ENCODE measurements at regions not wholly inside any gene's neighbourhood (a gene's known extent, or its start where the extent isn't known, plus 50 kb on each side); places are given as distances from the start of the nearest gene placed in this dataset.

DNA sequence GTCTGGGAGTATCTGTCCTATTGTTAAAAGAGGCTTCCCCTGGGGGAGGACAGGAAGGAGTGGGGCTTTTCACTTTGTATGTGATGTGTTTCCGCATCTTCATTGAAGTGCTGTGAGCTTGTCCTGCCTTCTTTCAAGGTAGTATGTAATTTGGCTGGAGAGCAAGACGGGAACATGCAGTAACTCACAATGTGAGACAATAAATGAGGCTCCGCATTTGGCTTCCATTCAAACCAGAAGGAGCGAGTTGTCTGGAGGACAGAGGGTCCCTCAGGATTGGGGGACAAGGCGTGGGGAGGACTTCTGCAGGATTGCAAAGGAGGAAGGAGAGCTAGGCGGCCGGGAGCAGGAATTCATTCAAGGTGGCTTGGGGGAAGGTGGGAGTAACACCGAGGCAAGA is 203.5 kb downstream of the RBFOX3 start:
- Histone ChIP-seq H3K4me3 (ENCODE audit: low read length) (no peak overlapping the region), H3K9me2 (replicated peaks; ENCODE audit: low read length) (no peaks in the 10 kb centered on the region), H3F3A (ENCODE audit: low read length, unreplicated experiment) (no peaks in the 10 kb centered on the region), H3K36me3 (ENCODE audit: low read depth, low read length) (no peaks in the 10 kb centered on the region), H3K9me3 (ENCODE audit: low read length) (no peaks in the 10 kb centered on the region), H3K79me2 (ENCODE audit: low read length) (no peaks in the 10 kb centered on the region), H3K4me1 (ENCODE audit: insufficient read depth, low read length) (no peaks in the 10 kb centered on the region), H3K27ac (ENCODE audit: low read length) (no peak overlapping the region), H2AFZ (ENCODE audit: low read length) (no peak overlapping the region), H3K9ac (ENCODE audit: low read length) (no peak overlapping the region), H3K27me3 (ENCODE audit: low read length) (peaks cover 93% of the 10 kb centered on the region), H3K4me2 (ENCODE audit: low read length) (no peak overlapping the region), H4K20me1 (ENCODE audit: low read length) (no peaks in the 10 kb centered on the region; the same call in 1 of the 2 replicates)
- CTCF ChIA-PET = no interaction called here
- no TSS peak for BruUV-seq (replicated peaks)
- intact Hi-C loops (cut with micrococcal nuclease) = no loop called here
- no peak for ATAC-seq
- POLR2A ChIA-PET (ENCODE audit: unreplicated experiment) = interaction anchor here (0.7 kb wide), 1 partner anchor 13 kb away, joined by 4 read pairs; no protein-coding TSS in a partner anchor
- no peak for DNase-seq
- TF ChIP-seq CTCF (conservative IDR thresholded peaks at IDR 0.05; ENCODE audit: low read depth, low read length) (no peak), EZH2phosphoT487 (IDR thresholded peaks at IDR 0.05; ENCODE audit: borderline replicate concordance, low read length) (0 out of 2 replicates have a peak, but pooled peaks have one; percentile 19), EZH2 (IDR thresholded peaks at IDR 0.05; ENCODE audit: low read length, unreplicated experiment) (no peak)

DNA sequence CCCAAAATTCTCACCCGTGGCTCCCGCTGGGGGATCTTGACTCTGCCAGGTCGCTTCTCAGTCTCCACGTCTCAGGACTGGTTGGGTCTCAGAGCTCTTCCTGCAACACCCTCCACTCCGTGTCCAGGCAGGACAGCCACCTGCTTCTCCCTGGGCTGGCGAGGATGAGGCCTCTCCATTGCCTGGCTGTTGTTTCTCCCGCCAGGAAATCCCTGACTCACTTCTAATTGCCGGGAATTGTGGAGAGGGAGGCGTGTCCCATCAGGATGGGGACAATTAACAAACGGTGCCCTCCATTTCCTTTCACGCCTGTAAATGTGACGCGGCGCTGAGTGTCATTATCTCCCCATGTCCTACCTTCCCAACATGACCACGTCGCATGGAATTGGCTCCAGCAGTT is 204.5 kb downstream of the RBFOX3 start:
- Histone ChIP-seq H3K9me3 (ENCODE audit: low read length) (no peaks in the 10 kb centered on the region), H3K9me2 (replicated peaks; ENCODE audit: low read length) (no peaks in the 10 kb centered on the region), H3K27me3 (ENCODE audit: low read length) (peaks cover 87% of the 10 kb centered on the region), H2AFZ (ENCODE audit: low read length) (no peak overlapping the region), H3K9ac (ENCODE audit: low read length) (no peak overlapping the region), H3K4me1 (ENCODE audit: insufficient read depth, low read length) (no peaks in the 10 kb centered on the region), H3F3A (ENCODE audit: low read length, unreplicated experiment) (no peaks in the 10 kb centered on the region), H4K20me1 (ENCODE audit: low read length) (no peaks in the 10 kb centered on the region), H3K4me3 (ENCODE audit: low read length) (no peak overlapping the region), H3K4me2 (ENCODE audit: low read length) (no peak overlapping the region), H3K79me2 (ENCODE audit: low read length) (no peaks in the 10 kb centered on the region), H3K36me3 (ENCODE audit: low read depth, low read length) (no peaks in the 10 kb centered on the region), H3K27ac (ENCODE audit: low read length) (no peak overlapping the region)
- ChIA-PET POLR2A (ENCODE audit: unreplicated experiment) (interaction anchor here (0.6 kb wide), 2 partner anchors 14 to 22 kb away, joined by 3 to 4 read pairs; no protein-coding TSS in a partner anchor), CTCF (no interaction called here)
- TF ChIP-seq CTCF (conservative IDR thresholded peaks at IDR 0.05; ENCODE audit: low read depth, low read length) = no peak
- no peak for TF ChIP-seq EZH2 (IDR thresholded peaks at IDR 0.05; ENCODE audit: low read length, unreplicated experiment)
- TF ChIP-seq EZH2phosphoT487 (IDR thresholded peaks at IDR 0.05; ENCODE audit: borderline replicate concordance, low read length) = no peak
- BruUV-seq (replicated peaks) = no TSS peak
- intact Hi-C loops (cut with micrococcal nuclease) = no loop called here
- DNase-seq (no peak), ATAC-seq (no peak)

GRCh38 chr17:79405823-79406222 is 205.0 kb downstream of the RBFOX3 start:
- Histone ChIP-seq H3K4me1 (ENCODE audit: insufficient read depth, low read length) (peaks cover 2% of the 10 kb centered on the region; the same call in 1 of the 2 replicates), H3K9me3 (ENCODE audit: low read length) (no peaks in the 10 kb centered on the region), H3K4me2 (ENCODE audit: low read length) (no peak overlapping the region), H3K9me2 (replicated peaks; ENCODE audit: low read length) (no peaks in the 10 kb centered on the region), H2AFZ (ENCODE audit: low read length) (no peak overlapping the region), H3K9ac (ENCODE audit: low read length) (no peak overlapping the region), H3K4me3 (ENCODE audit: low read length) (no peak overlapping the region), H3F3A (ENCODE audit: low read length, unreplicated experiment) (no peaks in the 10 kb centered on the region), H3K36me3 (ENCODE audit: low read depth, low read length) (no peaks in the 10 kb centered on the region), H3K27me3 (ENCODE audit: low read length) (peaks cover 84% of the 10 kb centered on the region), H3K79me2 (ENCODE audit: low read length) (no peaks in the 10 kb centered on the region), H4K20me1 (ENCODE audit: low read length) (no peaks in the 10 kb centered on the region), H3K27ac (ENCODE audit: low read length) (no peak overlapping the region)
- TF ChIP-seq EZH2phosphoT487 (IDR thresholded peaks at IDR 0.05; ENCODE audit: borderline replicate concordance, low read length) (no peak), EZH2 (IDR thresholded peaks at IDR 0.05; ENCODE audit: low read length, unreplicated experiment) (no peak)
- DNase-seq = no peak
- BruUV-seq (replicated peaks) = no TSS peak
- ChIA-PET CTCF (interaction anchor here (0.6 kb wide), 1 partner anchor 336 kb away, joined by 4 read pairs; no protein-coding TSS in a partner anchor), POLR2A (ENCODE audit: unreplicated experiment) (interaction anchor here (0.6 kb wide), 2 partner anchors 14 to 22 kb away, joined by 3 to 4 read pairs; no protein-coding TSS in a partner anchor)
- intact Hi-C loops (cut with micrococcal nuclease) = no loop called here
- no peak for ATAC-seq
